Astrocyte (in vitro differentiated cells and primary cell): ENCODE measurements at regions not wholly inside any gene's neighbourhood (a gene's known extent, or its start where the extent isn't known, plus 50 kb on each side); places are given as distances from the start of the nearest gene placed in this dataset.

Experiments used
- CTCF ChIP-seq: IDR thresholded peaks from 2 replicates; pipeline ENCODE4 v1.5.1; 2011; ENCODE audit warnings: low read depth, mild to moderate bottlenecking, inconsistent platforms, low read length, moderate library complexity; ENCODE audit not compliant: insufficient read depth
- EZH2 ChIP-seq: IDR thresholded peaks from 2 replicates; pipeline ENCODE4 v1.6.1; 2012; ENCODE audit warnings: mild to moderate bottlenecking, low read length, inconsistent platforms; ENCODE audit not compliant: insufficient read depth

GRCh38 chr4:162535121-162535520, 371.3 kb upstream of the FSTL5 start:
- TF ChIP-seq CTCF (no peak), EZH2 (no peak)
